M059J (cell line): ENCODE measurements at regions not wholly inside any gene's neighbourhood (a gene's known extent, or its start where the extent isn't known, plus 50 kb on each side); places are given as distances from the start of the nearest gene placed in this dataset.

Experiments used
- DNase-seq: peaks from one replicate; pipeline ENCODE4 v3.0.0-alpha.2; 2012; ENCODE audit warnings: low read depth

DNA sequence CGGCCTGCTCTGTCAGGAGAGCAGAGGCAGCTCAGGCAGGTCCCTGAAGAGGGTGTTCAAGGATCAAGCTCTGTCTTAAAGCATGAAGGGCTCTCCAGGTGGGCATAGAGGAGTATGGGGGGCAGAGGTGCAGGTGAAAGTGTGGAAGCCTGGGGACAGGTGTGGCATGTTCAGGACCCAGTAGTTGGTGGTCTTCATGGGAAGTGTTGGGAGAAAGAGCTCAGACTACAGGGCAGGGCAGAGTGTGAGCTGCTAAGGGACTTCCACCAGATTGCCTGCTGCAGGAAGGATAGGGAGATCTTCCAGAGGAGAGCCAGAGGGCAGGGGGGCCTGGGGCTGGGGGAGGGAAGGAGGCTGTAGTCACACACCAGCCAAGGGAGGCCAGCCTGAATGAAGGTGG lies 156.5 kb upstream of the GDF10 start:
- no peak for DNase-seq

DNA sequence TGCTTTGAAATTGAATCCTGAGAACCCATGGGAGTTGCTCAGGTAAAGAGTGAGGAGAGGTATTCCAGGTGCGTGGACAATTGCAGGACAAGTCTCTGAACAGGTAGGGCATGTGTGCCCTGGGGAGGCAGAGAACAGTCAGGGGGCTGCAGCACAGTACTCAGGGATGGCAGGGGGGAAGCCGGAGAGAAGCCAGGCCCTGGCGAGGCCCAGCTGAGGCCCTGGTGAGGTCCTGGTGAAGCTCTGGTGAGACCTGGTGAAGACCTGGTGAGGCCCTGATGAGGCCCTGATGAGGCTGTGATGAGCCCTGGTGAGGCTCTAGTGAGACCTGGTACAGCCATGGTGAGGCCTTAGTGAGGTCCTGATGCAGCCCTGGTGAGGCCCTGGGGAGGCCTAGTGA lies 155.5 kb upstream of the GDF10 start:
- DNase-seq = no peak

DNA sequence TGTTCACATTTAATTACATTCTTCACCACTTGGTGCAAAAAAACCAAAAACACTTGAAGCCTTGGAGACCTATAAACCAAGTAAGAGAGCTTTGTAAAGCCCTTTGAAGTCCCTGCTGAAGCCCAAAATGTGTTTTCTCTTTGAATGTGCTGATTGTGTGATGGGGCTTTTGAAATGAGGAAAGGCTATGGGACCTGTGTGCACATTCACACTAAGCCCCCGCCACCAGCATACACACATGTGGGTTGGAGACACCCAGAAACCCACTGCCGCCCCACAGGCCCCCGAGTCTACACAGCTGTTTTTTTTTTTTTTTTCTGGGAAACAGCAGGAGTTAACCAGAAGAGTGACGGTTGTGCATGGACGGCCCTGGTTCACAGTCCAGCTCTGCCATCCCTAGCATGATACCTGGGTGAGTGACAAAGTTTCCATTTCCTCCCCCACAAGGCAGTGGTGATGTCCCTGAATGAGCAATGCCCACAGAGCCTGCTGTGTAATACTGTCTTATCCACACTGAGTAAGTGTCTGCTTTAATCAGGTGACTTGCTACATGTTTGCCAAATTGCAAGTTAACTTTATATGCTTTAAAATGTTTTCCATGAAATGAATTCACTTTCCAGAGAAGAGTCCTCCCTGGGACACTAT lies 154.6 kb upstream of the GDF10 start:
- DNase-seq = peak; percentile 42

DNA sequence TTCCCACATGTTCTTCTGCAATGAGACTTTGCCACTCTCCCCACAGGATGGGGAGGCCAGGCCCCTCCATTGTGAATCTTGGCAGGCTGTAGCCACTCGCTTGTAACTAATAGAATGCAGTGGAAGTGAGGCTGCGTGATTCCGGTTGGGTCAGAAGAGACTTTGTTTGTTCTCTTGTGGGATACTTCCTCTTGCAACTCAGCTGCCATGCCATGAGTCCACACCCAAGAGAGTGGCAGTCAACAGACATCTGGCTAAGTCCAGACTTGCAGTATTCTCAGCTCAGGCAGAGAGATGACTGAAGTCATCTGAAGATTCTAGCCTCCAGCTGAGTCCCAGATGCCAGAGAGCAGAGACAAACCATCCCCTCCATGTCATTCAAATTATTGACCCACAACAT lies 153.4 kb upstream of the GDF10 start:
- DNase-seq = no peak

DNA sequence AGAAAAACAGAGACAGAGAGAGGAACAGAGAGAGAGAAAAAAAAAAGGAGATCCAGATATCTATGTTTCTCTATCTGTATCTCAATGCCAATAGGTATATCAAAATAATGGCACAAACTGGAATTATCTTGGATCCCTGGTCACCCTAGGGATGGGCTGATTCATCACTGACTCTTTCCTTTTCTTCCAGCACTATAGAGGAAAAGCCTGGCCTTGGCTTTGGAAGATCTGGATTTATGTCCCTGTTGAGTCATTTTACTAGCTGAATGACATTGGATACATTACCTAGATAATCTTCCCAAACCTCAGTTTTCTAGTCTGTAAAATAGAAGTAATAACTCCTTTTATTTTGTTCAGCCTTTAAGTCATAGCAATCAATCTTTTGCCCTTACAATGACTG lies 152.8 kb upstream of the GDF10 start:
- peak; percentile 28 for DNase-seq

DNA sequence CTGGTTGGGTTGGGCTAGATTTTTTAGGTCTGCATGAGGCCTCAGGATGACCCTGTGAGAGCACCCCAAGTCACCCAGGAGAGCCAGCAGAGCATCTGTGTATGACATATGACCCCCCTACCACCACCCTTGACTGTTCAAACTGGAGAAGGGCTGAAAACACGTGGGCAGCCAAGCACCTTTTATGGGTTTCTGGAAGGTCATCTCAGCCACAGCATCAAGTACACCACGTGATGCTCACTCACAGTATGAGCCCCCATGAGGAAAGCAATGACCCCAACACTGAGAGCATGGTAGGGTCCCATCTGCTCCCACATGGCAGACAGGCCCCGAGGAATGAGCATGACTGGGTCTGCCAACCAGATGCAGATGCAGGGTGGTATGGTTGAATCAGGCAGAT lies 149.4 kb upstream of the GDF10 start:
- DNase-seq = no peak

DNA sequence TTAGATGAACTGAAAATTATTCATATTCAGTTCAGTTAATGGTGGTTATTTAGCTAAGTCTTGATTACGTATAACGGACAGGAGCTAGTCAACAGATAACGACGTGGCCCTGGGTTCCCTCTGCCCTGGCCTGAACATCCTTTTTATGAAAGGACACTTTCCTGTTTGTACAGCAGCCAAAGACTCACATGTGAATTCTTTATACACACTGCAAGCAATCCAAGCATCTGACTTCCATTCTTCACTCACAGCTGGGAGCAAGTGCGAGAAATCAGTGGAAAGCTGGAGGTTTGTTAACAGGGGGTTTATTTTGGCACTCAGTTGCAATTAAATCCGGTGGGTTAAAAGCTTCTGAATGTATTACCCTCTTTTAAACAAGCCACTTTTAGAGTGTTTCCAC lies 148.1 kb upstream of the GDF10 start:
- no peak for DNase-seq

DNA sequence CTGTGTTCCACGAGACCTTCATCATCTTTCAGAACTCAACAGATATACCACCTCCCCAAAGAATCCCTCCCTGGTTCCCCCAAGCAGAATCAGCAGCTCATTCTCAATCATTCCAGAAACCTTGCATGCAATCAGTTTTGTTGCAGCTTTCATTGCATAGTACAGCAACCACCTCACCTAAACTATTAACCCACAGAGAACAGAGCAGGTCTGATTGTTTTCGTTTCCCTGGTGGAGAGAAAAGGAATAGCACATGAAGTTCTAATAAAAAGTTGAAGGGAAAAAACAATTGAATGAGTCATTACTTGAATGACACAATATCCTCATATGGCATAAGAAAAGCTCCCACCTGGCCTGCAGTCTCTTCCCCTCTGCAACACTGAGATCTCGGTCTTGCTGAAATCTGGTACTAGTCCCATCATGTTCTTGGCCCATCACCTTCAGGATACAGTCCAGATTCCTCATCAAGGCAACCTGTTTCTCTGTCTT lies 147.1 kb upstream of the GDF10 start:
- peak; percentile 50 for DNase-seq

DNA sequence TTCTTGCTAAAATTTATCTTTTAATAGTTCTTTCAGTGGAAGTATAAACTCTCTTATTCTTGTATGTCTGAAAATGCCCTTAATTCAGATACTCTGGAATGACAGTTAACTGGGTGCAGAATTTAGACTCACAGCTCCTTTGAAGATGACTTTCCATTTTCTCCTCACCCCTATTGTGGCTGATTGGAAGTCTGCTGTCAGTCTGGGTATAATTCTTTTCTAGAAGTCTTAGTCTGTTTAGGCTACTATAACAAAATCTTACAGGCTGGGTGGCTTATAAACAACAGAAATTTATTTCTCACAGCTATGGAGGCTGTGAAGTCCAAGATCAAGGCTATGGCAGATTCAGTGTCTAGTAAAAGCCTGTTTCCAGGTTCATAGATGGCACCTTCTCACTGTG lies 145.2 kb upstream of the GDF10 start:
- peak; percentile 27 for DNase-seq

DNA sequence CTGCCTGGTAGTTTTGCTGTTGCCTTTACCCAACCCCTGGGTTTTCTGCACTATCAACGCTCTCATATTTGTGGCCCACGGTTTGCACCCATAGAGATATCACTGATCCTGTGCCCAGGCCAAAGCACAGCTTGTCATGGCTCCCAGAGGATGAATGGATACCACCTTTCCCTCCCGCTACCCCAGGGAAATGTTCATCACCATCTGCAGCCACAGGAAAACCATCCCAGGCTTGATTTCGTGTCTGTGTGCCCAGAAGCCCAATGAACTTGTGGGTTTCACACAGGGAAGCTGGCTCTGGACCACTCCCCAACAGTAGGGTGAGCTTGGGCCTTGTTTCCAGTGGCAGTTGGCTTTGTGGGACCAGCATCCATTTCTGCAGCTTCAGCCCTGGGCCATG lies 143.1 kb upstream of the GDF10 start:
- no peak for DNase-seq

DNA sequence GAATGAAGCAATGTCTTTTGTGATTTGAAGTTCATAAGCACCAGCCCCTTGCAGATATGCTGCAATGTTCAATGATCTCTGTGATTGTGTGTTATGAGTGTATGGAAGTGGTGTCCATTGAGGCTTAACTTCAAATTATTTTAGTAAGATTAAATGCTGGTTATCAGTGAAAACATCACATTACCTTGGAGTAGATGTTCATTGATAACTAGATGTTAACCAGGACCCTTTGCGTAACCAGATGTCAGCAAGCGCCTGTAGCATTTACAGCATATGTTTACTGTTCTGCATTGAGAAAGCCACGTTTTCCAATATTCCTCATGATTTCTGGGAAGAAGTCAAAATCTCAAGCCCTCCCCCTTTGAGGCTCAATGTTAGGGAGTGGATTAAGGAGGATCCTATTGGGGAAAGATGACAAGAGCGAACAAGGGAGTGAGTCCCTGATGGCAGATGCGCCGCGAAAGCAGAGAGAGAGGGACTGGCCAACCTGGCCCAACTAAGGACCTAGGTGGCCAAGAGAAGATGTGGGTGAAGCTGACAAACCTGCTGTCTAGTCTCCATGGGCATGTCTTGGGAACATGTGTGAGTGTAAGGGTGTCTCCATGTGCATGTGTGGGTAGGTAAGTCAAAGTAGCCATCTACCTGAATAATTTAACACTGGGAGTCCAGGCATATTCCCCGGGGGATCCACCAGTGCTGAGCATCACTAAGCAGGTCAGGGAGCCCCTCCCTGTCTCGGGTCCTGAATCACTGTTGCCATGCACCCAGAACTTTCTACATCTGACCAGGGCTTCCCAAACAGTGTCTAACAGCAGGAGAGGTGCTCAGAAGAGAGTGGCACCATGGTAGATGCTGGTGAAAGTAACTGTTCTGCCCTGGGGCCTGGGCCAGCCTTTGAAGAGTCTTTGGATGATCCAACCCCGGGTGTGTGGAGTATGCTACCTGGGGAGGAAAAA lies 141.6 kb upstream of the GDF10 start:
- DNase-seq = no peak

DNA sequence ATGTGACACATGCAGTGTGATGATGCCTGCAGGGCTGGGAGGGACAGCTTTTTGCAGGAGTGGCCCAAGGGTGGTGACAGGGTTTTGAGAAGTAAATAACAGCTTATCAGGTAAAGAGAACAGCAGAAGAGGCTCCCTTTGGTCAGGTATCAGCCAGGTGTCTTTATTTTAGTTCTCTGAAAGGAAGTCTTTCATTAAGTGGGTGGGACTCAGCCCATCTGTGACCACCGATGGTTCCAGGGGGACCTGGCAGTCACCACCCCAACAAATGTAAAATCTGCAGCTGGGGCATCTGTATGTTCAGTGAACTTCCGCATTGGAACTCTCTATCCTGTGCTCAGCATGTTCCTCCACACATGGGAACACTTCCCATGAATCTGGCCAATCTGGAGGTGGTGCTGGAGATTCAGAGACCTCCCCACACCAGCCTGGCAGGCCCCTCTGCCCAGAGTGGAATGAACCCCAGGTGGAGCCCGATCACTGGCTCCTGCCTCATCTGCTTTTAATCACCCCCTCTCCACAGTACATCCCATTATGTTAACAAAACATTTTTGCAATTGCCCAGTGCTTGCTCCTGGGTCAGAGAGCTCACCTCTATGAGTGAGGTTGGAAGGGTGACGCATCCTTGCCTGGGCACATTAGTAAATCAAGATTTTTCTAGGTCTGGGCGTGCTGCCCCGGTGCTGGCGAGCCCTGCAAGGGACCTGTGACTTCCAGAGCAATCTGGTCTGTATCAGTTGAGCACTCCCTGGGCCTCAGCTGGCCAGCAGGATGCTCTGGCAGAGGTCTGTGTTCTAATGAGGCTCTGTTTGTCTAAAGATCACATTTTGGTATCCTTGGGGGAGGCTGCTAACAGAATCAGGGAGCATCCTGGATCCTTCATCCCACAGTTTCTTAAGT lies 140.4 kb upstream of the GDF10 start:
- DNase-seq = peak; percentile 60

DNA sequence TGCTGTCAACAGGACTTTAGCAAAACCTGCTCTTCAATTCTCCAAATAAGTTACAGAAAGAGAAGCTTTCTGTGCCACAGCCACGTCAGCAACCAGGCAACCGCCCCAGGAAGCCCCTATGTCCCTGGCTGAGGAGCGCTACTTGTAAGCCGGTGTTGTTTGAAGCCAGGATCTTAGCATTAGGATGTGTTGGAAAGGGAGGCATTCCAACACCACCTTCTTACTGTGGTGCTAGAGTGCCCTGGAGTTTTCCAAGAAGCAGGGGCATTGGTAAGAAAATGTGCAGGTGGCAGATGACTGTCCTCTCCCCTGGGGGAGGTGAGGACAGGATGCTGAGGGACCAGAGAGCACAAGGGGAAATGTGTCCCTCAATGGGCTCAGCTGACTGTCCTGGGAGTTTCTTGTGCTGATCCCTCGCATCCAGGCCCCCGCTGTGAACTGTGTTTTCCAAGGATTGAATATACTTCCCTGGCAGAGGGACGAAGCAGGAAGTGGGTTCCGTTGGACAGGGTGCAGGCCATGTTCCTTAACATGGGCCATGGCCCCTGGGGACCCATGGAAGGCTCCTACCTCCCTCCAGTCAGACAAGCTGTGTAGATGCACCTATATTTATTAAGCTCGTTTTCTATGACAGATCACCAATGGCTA lies 139.6 kb upstream of the GDF10 start:
- no peak for DNase-seq

DNA sequence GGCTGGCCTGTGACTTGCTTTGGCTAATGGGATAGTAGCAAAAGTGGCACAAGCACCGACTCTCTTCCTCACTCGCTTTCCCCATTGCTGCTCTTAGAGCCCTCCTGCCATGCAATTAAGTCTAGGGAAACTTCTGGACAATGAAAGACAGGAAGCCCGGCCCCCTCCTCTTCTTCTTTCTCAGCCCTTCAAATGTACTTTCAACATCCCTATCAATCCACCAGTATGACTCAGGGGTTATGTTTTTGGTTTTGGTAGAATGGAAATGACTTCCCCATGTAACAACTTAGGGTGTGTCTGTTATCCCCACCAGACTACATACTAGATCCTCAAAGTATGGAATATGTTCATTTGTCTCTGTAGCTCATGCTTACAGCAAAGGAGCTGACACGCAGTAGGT lies 139.0 kb upstream of the GDF10 start:
- no peak for DNase-seq

DNA sequence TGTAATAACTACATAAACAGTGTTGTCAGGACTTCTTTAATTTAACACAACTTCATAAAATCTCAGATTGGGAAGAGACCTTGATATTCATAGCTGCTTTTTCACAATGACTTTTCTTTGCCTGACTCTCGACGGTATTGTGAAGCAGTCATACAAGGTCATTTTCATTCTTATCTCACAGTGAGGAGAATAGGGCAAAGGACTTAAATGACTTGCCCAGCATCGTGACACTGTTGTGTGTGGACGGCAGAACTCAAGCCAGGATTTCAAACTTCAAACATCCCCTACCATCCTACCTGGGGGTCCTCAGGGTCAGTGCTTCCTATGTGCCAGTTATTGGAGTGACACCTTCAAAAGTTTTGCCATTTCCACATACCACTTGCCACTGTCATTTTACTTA lies 138.5 kb upstream of the GDF10 start:
- no peak for DNase-seq

DNA sequence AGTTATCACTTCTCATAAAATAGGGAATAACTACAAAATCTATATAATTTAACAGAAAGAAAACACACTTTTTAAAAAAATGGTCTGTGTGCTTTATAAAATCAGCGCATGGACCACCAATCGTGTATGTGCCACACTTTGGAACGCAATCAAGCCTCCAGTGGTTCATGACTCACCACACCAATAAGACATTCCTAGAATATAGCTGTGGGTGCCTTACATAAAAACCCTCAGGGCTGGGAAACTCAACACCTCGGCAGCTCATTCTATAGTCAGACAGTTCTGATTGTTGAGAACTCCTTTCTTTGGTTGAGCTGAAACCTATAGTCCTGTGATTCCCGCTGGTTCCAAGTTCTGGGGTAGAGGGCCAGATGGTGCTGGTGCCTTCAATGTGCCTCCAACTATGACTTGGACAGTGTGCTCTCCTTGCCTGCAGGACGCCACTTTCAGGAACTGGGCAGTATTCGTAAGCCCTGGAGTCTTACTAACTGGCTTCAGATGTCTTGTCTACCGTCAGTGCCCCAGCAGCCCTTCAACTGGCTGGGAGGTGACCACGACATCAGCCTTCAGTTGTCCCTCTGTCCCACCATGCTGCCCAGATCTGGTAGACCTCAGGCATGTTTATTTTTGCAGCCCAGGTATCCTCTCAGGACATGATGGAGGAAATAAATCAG lies 135.7 kb upstream of the GDF10 start:
- DNase-seq = peak; percentile 92

DNA sequence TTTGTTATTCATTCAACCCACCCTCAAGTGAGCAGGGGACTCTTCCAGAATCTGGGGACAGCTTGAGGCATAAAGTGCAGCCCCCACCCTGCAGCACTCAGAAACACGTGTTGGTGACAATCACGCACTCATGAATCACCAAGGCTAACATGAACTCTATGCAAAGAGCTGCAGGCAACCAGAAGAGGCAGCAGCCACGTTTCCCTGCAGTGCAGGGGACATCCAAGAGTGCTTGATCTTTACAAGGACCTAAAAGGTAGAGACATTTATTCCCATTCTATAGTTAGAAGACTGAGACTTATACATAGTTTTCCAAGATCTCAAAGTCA lies 135.2 kb upstream of the GDF10 start:
- peak; percentile 71 for DNase-seq

DNA sequence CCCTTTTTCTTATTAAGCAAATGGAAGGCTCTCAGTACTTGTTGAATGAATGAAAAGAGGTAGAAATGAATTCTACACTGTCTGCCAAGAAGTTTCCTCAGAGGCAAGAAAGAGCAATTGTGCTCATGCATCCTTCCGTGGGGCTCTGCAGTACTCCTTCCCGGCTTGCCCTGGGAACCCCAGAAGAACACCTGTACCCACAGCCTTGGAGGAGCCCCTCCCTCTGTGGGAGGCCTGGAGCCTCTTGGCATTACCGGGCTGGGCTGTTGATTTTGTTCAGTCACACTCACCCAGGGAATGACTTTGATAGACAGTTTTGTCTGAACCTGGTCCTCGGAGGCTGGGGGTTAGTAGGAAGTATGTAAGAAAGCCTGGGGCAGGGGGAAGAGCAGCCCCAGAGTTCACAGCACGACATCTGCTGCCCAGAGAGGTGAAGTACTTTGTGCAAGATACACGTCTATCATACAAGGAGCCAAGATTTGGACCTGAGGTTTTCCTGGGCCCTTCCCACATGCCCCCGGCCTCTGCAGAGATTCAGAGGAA lies 134.8 kb upstream of the GDF10 start:
- DNase-seq = no peak

DNA sequence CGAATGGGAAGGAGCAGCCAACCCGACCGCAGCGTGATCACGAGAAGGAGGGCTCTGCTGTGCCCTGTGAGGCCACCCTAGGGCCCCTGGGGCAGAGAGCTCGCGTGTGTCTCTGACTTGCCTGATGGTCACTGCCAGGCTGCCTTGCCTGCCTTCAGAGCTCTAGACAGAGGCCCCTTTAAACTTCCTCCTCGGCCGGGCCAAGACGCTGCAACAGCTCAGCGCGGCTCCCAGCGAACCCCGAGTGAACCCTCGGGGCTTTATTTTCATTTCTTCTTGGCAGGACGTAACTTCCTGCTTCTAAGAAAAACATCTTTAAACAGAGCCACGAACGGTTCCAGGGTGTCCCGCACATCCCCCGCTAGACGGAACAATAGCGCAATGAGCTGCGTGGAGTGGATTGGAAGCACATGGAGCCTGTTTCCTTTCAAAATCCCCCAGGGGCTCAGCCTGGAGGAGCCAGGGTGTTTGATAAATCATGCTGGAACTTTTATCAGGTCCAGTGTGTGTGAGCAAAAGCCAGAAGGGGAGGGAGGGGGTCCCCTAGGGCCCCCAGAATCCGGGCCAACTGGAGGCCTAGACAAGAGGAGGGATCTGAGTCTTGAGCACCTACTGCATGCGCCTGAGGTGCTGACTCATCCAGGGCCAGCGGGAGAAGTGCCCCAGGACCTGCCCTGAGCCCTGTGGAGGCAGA lies 134.1 kb upstream of the GDF10 start:
- DNase-seq = peak; percentile 92

DNA sequence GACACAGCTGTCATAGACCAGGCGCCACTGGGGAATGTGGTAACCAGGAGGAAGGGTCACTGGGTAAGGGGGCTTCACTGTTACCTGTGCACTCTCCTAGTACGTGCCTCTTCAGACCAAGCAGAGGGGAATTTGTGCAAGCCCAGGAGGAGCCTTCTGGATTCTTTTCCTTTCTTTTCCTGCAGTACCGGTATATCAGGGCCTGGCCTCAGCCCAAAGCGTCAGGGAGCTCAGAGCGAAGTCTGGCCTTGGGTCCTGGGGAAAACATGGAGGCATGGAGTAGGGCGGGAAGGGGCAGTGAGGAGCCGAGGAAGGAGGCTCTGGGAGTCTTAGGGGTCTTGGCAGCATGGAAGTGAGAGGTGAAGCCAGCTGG lies 133.6 kb upstream of the GDF10 start:
- no peak for DNase-seq
